ENCODE measurements at regions not wholly inside any gene's neighbourhood (a gene's known extent, or its start where the extent isn't known, plus 50 kb on each side); places are given as distances from the start of the nearest gene placed in this dataset.

- TF ChIP-seq CTCF (IDR thresholded peaks at IDR 0.05) (no peak), POLR2A (IDR thresholded peaks at IDR 0.05) (no peak)
- Histone ChIP-seq H3K4me1 (no peaks in the 10 kb centered on the region), H3K9me3 (no peaks in the 10 kb centered on the region), H3K27ac (no peak overlapping the region), H3K27me3 (no peaks in the 10 kb centered on the region), H3K36me3 (ENCODE audit: low read depth, missing control alignments) (no peaks in the 10 kb centered on the region), H3K4me3 (no peak overlapping the region)
- WGBS, 2 donors: 90 to 94% methylated on average over 6 of the region's 6 CpGs
- no peak for DNase-seq
- intact Hi-C loops (cut with DNase I; ENCODE audit: low total_unique reads): no loop called here
Measured at GRCh38 chr6:105564121-105564902, 161.4 kb upstream of the PREP start.

GRCh38 chr6:105562027-105562426, 159.1 kb upstream of the PREP start:
- TF ChIP-seq POLR2A (IDR thresholded peaks at IDR 0.05): no peak
- no peak for TF ChIP-seq CTCF (IDR thresholded peaks at IDR 0.05)
- DNase-seq: no peak
- intact Hi-C loops (cut with DNase I; ENCODE audit: low total_unique reads): no loop called here
- Histone ChIP-seq H3K9me3 (no peaks in the 10 kb centered on the region), H3K27ac (no peak overlapping the region), H3K4me1 (no peaks in the 10 kb centered on the region), H3K27me3 (no peaks in the 10 kb centered on the region), H3K36me3 (ENCODE audit: low read depth, missing control alignments) (no peaks in the 10 kb centered on the region), H3K4me3 (no peak overlapping the region)
- WGBS, 2 donors: 74 to 77% methylated on average over 1 of the region's 1 CpG

- Histone ChIP-seq H3K36me3 (ENCODE audit: low read depth, missing control alignments) (no peaks in the 10 kb centered on the region), H3K27me3 (no peaks in the 10 kb centered on the region), H3K4me1 (no peaks in the 10 kb centered on the region), H3K4me3 (no peak overlapping the region), H3K27ac (no peak overlapping the region), H3K9me3 (no peaks in the 10 kb centered on the region)
- TF ChIP-seq CTCF (IDR thresholded peaks at IDR 0.05) (no peak), POLR2A (IDR thresholded peaks at IDR 0.05) (no peak)
- intact Hi-C loops (cut with DNase I; ENCODE audit: low total_unique reads): no loop called here
- DNase-seq: no peak
Measured at GRCh38 chr6:105561486-105561885, 158.6 kb upstream of the PREP start.

GRCh38 chr6:105560611-105561066, 157.8 kb upstream of the PREP start:
- no peak for DNase-seq
- TF ChIP-seq CTCF (IDR thresholded peaks at IDR 0.05) (no peak), POLR2A (IDR thresholded peaks at IDR 0.05) (no peak)
- Histone ChIP-seq H3K36me3 (ENCODE audit: low read depth, missing control alignments) (no peaks in the 10 kb centered on the region), H3K27ac (no peak overlapping the region), H3K9me3 (no peaks in the 10 kb centered on the region), H3K4me1 (no peaks in the 10 kb centered on the region), H3K4me3 (no peak overlapping the region), H3K27me3 (no peaks in the 10 kb centered on the region)
- intact Hi-C loops (cut with DNase I; ENCODE audit: low total_unique reads): no loop called here
- WGBS, 2 donors: 93 to 94% methylated on average over 2 of the region's 2 CpGs

GRCh38 chr6:105557291-105557690, 154.4 kb upstream of the PREP start:
- intact Hi-C loops (cut with DNase I; ENCODE audit: low total_unique reads): no loop called here
- WGBS, 2 donors: 95 to 97% methylated on average over 4 of the region's 4 CpGs

More at GRCh38 chr6:105557291-105557690, 154.4 kb upstream of the PREP start:
- Histone ChIP-seq H3K27me3 (no peaks in the 10 kb centered on the region), H3K4me3 (no peak overlapping the region), H3K9me3 (no peaks in the 10 kb centered on the region), H3K27ac (no peak overlapping the region), H3K36me3 (ENCODE audit: low read depth, missing control alignments) (no peaks in the 10 kb centered on the region), H3K4me1 (no peaks in the 10 kb centered on the region)
- TF ChIP-seq POLR2A (IDR thresholded peaks at IDR 0.05) (no peak), CTCF (IDR thresholded peaks at IDR 0.05) (no peak)
- DNase-seq: no peak

Data from testis (tissue), 2 donors.